ENCODE measurements at regions not wholly inside any gene's neighbourhood (a gene's known extent, or its start where the extent isn't known, plus 50 kb on each side); places are given as distances from the start of the nearest gene placed in this dataset.

GRCh38 chr6:56843476-56844349 is 111.2 kb upstream of the BEND6 start:
- no peak overlapping the region for H3K27ac Mint-ChIP-seq
- H3K36me3 Mint-ChIP-seq (ENCODE audit: low read depth): no peaks in the 10 kb centered on the region
- no peaks in the 10 kb centered on the region for H3K9me3 Mint-ChIP-seq
- ATAC-seq (ENCODE audit: low read depth): peak; percentile 90
- peak; percentile 30 for DNase-seq
- POLR2A ChIA-PET: no interaction called here
- intact Hi-C loops (cut with micrococcal nuclease): no loop called here
- peaks cover 7% of the 10 kb centered on the region for H3K4me1 Mint-ChIP-seq
- H3K27me3 Mint-ChIP-seq: peaks cover 40% of the 10 kb centered on the region
- CTCF ChIA-PET: no interaction called here
- TF ChIP-seq, protein P1, sequence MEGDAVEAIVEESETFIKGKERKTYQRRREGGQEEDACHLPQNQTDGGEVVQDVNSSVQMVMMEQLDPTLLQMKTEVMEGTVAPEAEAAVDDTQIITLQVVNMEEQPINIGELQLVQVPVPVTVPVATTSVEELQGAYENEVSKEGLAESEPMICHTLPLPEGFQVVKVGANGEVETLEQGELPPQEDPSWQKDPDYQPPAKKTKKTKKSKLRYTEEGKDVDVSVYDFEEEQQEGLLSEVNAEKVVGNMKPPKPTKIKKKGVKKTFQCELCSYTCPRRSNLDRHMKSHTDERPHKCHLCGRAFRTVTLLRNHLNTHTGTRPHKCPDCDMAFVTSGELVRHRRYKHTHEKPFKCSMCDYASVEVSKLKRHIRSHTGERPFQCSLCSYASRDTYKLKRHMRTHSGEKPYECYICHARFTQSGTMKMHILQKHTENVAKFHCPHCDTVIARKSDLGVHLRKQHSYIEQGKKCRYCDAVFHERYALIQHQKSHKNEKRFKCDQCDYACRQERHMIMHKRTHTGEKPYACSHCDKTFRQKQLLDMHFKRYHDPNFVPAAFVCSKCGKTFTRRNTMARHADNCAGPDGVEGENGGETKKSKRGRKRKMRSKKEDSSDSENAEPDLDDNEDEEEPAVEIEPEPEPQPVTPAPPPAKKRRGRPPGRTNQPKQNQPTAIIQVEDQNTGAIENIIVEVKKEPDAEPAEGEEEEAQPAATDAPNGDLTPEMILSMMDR (IDR thresholded peaks at IDR 0.05): no peak
- H3K4me3 Mint-ChIP-seq: peak overlapping the region; percentile 50

DNA sequence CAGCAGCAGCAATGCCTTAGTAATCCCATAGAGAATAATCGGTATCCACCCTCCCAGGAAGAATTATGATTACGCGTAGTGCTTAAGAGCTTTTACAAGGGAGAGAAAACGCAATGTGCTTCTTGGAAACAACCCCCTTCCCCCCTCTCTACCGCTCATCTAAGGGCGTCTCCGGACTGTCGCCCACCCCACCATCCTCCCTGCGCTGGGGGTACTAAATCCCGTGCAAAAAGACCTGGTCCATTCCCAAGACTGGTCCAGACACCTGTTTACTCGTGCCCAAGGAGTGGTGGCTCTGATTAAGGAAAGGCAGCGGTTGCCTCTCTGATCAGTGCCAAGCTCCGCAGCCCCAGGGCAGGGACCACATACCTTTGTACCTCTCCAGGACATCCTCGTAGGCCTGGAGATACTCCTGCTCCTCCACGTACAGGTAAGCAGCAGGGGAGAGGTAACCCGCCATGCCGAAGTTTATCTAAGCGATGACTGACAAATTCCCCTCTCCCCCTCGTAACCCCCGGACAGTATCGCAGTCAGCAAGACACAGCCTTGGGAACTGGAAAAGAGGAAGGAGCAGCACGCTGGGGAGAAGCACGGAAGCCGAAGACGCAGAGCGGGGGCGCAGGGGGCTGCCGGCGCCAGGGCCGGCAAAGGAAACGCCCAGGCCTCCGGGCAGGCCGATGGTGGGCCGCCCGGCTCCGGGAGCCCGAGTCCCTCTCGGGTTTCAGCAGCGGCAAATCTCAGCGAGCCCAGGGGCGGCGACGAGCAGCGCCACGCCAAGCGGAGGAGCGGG is 112.0 kb upstream of the BEND6 start:
- Mint-ChIP-seq H3K4me3 (peak overlapping the region; percentile 76), H3K4me1 (peaks cover 7% of the 10 kb centered on the region), H3K27me3 (peaks cover 41% of the 10 kb centered on the region), H3K9me3 (no peaks in the 10 kb centered on the region), H3K27ac (no peak overlapping the region), H3K36me3 (ENCODE audit: low read depth) (no peaks in the 10 kb centered on the region)
- TF ChIP-seq, protein P1 (IDR thresholded peaks at IDR 0.05): no peak
- ATAC-seq (ENCODE audit: low read depth) (no peak), DNase-seq (no peak)
- POLR2A ChIA-PET: no interaction called here
- CTCF ChIA-PET: no interaction called here
- intact Hi-C loops (cut with micrococcal nuclease): no loop called here

GRCh38 chr6:56841751-56842150 is 113.2 kb upstream of the BEND6 start:
- ChIA-PET POLR2A (no interaction called here), CTCF (no interaction called here)
- Mint-ChIP-seq H3K36me3 (ENCODE audit: low read depth) (no peaks in the 10 kb centered on the region), H3K27me3 (peaks cover 47% of the 10 kb centered on the region), H3K4me1 (peaks cover 7% of the 10 kb centered on the region), H3K27ac (no peak overlapping the region), H3K4me3 (no peak overlapping the region), H3K9me3 (no peaks in the 10 kb centered on the region)
- ATAC-seq (ENCODE audit: low read depth) (no peak), DNase-seq (no peak)
- TF ChIP-seq, protein P1 (IDR thresholded peaks at IDR 0.05): no peak
- intact Hi-C loops (cut with micrococcal nuclease): no loop called here

DNA sequence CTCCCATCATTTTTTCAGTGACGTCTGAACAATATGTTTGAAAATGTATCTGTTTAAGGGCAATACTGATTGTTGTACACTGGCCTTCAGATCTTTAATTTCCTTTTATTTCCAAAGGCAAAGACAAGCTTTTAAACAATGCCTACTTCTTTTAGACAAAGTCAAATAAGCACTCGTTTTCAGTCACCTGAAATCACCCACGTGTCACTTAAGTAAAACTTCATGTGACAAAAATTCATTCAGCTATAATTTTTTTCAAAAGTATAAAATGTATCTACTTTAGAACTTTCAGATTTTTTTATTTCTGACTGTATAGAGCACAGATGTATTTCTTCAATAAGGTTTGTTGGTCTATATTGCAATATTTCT is 113.5 kb upstream of the BEND6 start:
- peaks cover 43% of the 10 kb centered on the region for H3K27me3 Mint-ChIP-seq
- no peaks in the 10 kb centered on the region for H3K36me3 Mint-ChIP-seq (ENCODE audit: low read depth)
- POLR2A ChIA-PET: no interaction called here
- intact Hi-C loops (cut with micrococcal nuclease): no loop called here
- H3K27ac Mint-ChIP-seq: no peak overlapping the region
- no peak for ATAC-seq (ENCODE audit: low read depth)
- CTCF ChIA-PET: no interaction called here
- H3K9me3 Mint-ChIP-seq: no peaks in the 10 kb centered on the region
- no peak overlapping the region for H3K4me3 Mint-ChIP-seq
- TF ChIP-seq, protein P1 (IDR thresholded peaks at IDR 0.05): no peak
- H3K4me1 Mint-ChIP-seq: peaks cover 7% of the 10 kb centered on the region
- DNase-seq: no peak
